GM12878 (cell line): ENCODE measurements at regions not wholly inside any gene's neighbourhood (a gene's known extent, or its start where the extent isn't known, plus 50 kb on each side); places are given as distances from the start of the nearest gene placed in this dataset.

ENCODE experiments used
- BACH1 ChIP-seq: fragments of 450-650 bp; IDR thresholded peaks from 2 replicates; pipeline ENCODE4 v1.6.1; 2017; ENCODE audit warnings: mild to moderate bottlenecking, borderline replicate concordance
- BMI1 ChIP-seq: fragments of 450-650 bp; IDR thresholded peaks from 2 replicates; pipeline ENCODE4 v1.6.1; 2016; ENCODE audit warnings: mild to moderate bottlenecking, moderate library complexity, borderline replicate concordance
- BRCA1 ChIP-seq: IDR thresholded peaks from 2 replicates; pipeline ENCODE4 v1.6.1; 2011; ENCODE audit warnings: low read depth, low read length, improper control_type of control experiment
- CHD1 ChIP-seq: IDR thresholded peaks from 2 replicates; pipeline ENCODE4 v1.6.1; 2012; ENCODE audit warnings: low read depth, low read length, improper control_type of control experiment
- EGR1 ChIP-seq, 2 experiments: IDR thresholded peaks; 1 replicate in 1 of 2; 2 replicates in 1 of 2; pipeline ENCODE4 v1.6.1; 2011 to 2012; ENCODE audit warnings: low read depth in 2 of 2, low read length in 2 of 2, borderline replicate concordance in 1 of 2, mild to moderate bottlenecking in 1 of 2, moderate library complexity in 1 of 2
- GATAD2B ChIP-seq: fragments of 450-650 bp; conservative IDR thresholded peaks from 2 replicates; pipeline ENCODE4 v1.6.1; 2017; ENCODE audit warnings: low read depth, mild to moderate bottlenecking, moderate library complexity
- IKZF2 ChIP-seq, 2 experiments: fragments of 450-650 bp; IDR thresholded peaks; 2 replicates each; pipeline ENCODE4 v1.6.1; 2017; ENCODE audit warnings: mild to moderate bottlenecking in 2 of 2, moderate library complexity in 2 of 2
- JUND ChIP-seq: IDR thresholded peaks from 2 replicates; pipeline ENCODE4 v1.6.1; 2012; ENCODE audit warnings: low read depth, mild to moderate bottlenecking, low read length, improper control_type of control experiment, moderate library complexity
- MEF2B ChIP-seq: fragments of 450-650 bp; IDR thresholded peaks from 2 replicates; pipeline ENCODE4 v1.6.1; 2018; ENCODE audit warnings: mild to moderate bottlenecking, moderate library complexity; ENCODE audit not compliant: partially characterized antibody, poor library complexity, severe bottlenecking
- MTA3 ChIP-seq: IDR thresholded peaks from 2 replicates; pipeline ENCODE4 v1.6.1; 2012; ENCODE audit warnings: low read length, inconsistent platforms, borderline replicate concordance
- NR2C1 ChIP-seq: fragments of 450-650 bp; IDR thresholded peaks from 2 replicates; pipeline ENCODE4 v1.6.1; 2017; ENCODE audit warnings: antibody characterized with exemption, mild to moderate bottlenecking, moderate library complexity
- NR2C2 ChIP-seq: IDR thresholded peaks from 2 replicates; pipeline ENCODE4 v1.6.1; 2011; ENCODE audit warnings: borderline replicate concordance, low read depth; ENCODE audit not compliant: control insufficient read depth, insufficient read length
- NRF1 ChIP-seq: conservative IDR thresholded peaks from 2 replicates; pipeline ENCODE4 v1.6.1; 2011; ENCODE audit warnings: mild to moderate bottlenecking, low read depth, low read length, improper control_type of control experiment
- PML ChIP-seq: IDR thresholded peaks from 2 replicates; pipeline ENCODE4 v1.6.1; 2012; ENCODE audit warnings: low read length, inconsistent platforms
- RAD21 ChIP-seq: IDR thresholded peaks from 2 replicates; pipeline ENCODE4 v1.6.1; 2011; ENCODE audit warnings: mild to moderate bottlenecking, low read depth, low read length, moderate library complexity; ENCODE audit not compliant: insufficient read depth
- RB1 ChIP-seq: fragments of 450-650 bp; formaldehyde crosslinking; IDR thresholded peaks from 2 replicates; pipeline ENCODE4 v1.6.1; 2017; ENCODE audit warnings: mild to moderate bottlenecking, borderline replicate concordance
- RFX5 ChIP-seq: IDR thresholded peaks from 2 replicates; pipeline ENCODE4 v1.6.1; 2011; ENCODE audit warnings: low read depth, low read length, improper control_type of control experiment
- TF ChIP-seq, protein P1 (sequence below), 3 experiments: IDR thresholded peaks in 2 of 3; conservative IDR thresholded peaks in 1 of 3; 2 replicates each; pipeline ENCODE4 v1.5.1; 2011; ENCODE audit warnings: low read depth in 3 of 3, low read length in 3 of 3, mild to moderate bottlenecking in 3 of 3, control low read depth in 2 of 3, moderate library complexity in 2 of 3, inconsistent platforms in 1 of 3, mixed read lengths in 1 of 3; ENCODE audit not compliant: control insufficient read depth in 2 of 3, insufficient read depth in 1 of 3; ENCODE audit errors: extremely low read depth in 1 of 3
- TF ChIP-seq, protein P2 (sequence below): fragments of 450-650 bp; IDR thresholded peaks from 2 replicates; pipeline ENCODE4 v1.6.1; 2017; ENCODE audit warnings: mild to moderate bottlenecking, moderate library complexity
- TF ChIP-seq, protein P3 (sequence below): IDR thresholded peaks from 2 replicates; pipeline ENCODE4 v1.6.1; 2011; ENCODE audit warnings: low read depth, low read length, improper control_type of control experiment, borderline replicate concordance
- TF ChIP-seq, protein P4 (sequence below): IDR thresholded peaks from 2 replicates; pipeline ENCODE4 v1.6.1; 2012; ENCODE audit warnings: mild to moderate bottlenecking, low read depth, low read length

DNA sequence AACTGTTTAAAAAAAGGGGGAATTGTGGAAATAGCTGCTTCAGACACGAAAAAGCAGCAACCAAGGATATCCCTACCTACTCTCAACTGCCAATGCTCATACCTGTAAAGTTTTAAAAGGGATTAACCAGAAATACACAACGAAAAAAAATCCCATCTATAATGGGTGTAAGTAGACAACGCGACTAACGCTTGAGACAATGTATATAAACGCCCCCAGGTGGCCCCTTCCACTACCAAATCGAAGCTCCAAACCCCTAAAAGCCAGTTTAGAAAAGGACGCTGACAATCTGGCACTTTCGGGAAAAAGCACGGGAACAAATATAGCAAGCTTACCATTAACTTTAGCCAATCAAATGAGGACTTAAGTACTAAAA is 94.5 kb upstream of the BTN3A2 start (continued):
- TF ChIP-seq, protein P1, sequence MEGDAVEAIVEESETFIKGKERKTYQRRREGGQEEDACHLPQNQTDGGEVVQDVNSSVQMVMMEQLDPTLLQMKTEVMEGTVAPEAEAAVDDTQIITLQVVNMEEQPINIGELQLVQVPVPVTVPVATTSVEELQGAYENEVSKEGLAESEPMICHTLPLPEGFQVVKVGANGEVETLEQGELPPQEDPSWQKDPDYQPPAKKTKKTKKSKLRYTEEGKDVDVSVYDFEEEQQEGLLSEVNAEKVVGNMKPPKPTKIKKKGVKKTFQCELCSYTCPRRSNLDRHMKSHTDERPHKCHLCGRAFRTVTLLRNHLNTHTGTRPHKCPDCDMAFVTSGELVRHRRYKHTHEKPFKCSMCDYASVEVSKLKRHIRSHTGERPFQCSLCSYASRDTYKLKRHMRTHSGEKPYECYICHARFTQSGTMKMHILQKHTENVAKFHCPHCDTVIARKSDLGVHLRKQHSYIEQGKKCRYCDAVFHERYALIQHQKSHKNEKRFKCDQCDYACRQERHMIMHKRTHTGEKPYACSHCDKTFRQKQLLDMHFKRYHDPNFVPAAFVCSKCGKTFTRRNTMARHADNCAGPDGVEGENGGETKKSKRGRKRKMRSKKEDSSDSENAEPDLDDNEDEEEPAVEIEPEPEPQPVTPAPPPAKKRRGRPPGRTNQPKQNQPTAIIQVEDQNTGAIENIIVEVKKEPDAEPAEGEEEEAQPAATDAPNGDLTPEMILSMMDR (IDR thresholded peaks at IDR 0.05 in 2 of 3, conservative IDR thresholded peaks at IDR 0.05 in 1 of 3; ENCODE audit: control insufficient read depth in 2 of 3, extremely low read depth in 1 of 3, insufficient read depth in 1 of 3, low read depth in 3 of 3, low read length in 3 of 3): peak in 2 of 3 experiments; percentile 18 to 36; a peak in 4 of 6 replicates
- TF ChIP-seq MTA3 (peak; percentile 99), RAD21 (peak; percentile 32; the same call in 1 of the 2 replicates), RFX5 (no peak), BRCA1 (no peak), NR2C1 (no peak), BMI1 (peak; percentile 77; the same call in 1 of the 2 replicates), JUND (no peak), NR2C2 (no peak), PML (no peak; the same call in 1 of the 2 replicates), MEF2B (no peak), RB1 (no peak; the same call in 1 of the 2 replicates), CHD1 (no peak), GATAD2B (no peak), NRF1 (no peak), EGR1 (IDR thresholded peaks at IDR 0.05; ENCODE audit: borderline replicate concordance in 1 of 2, low read depth in 2 of 2, low read length in 2 of 2) (peak in 1 of 2 experiments; percentile 31; a peak in 1 of 3 replicates), BACH1 (peak; percentile 63; the same call in 1 of the 2 replicates), IKZF2 (IDR thresholded peaks at IDR 0.05) (peak in 1 of 2 experiments; percentile 30; a peak in 1 of 4 replicates)
- TF ChIP-seq, protein P2, sequence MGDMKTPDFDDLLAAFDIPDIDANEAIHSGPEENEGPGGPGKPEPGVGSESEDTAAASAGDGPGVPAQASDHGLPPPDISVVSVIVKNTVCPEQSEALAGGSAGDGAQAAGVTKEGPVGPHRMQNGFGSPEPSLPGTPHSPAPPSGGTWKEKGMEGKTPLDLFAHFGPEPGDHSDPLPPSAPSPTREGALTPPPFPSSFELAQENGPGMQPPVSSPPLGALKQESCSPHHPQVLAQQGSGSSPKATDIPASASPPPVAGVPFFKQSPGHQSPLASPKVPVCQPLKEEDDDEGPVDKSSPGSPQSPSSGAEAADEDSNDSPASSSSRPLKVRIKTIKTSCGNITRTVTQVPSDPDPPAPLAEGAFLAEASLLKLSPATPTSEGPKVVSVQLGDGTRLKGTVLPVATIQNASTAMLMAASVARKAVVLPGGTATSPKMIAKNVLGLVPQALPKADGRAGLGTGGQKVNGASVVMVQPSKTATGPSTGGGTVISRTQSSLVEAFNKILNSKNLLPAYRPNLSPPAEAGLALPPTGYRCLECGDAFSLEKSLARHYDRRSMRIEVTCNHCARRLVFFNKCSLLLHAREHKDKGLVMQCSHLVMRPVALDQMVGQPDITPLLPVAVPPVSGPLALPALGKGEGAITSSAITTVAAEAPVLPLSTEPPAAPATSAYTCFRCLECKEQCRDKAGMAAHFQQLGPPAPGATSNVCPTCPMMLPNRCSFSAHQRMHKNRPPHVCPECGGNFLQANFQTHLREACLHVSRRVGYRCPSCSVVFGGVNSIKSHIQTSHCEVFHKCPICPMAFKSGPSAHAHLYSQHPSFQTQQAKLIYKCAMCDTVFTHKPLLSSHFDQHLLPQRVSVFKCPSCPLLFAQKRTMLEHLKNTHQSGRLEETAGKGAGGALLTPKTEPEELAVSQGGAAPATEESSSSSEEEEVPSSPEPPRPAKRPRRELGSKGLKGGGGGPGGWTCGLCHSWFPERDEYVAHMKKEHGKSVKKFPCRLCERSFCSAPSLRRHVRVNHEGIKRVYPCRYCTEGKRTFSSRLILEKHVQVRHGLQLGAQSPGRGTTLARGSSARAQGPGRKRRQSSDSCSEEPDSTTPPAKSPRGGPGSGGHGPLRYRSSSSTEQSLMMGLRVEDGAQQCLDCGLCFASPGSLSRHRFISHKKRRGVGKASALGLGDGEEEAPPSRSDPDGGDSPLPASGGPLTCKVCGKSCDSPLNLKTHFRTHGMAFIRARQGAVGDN: 0 out of 2 replicates have a peak, but pooled peaks have one; percentile 13
- TF ChIP-seq, protein P3, sequence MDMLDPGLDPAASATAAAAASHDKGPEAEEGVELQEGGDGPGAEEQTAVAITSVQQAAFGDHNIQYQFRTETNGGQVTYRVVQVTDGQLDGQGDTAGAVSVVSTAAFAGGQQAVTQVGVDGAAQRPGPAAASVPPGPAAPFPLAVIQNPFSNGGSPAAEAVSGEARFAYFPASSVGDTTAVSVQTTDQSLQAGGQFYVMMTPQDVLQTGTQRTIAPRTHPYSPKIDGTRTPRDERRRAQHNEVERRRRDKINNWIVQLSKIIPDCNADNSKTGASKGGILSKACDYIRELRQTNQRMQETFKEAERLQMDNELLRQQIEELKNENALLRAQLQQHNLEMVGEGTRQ: no peak
- TF ChIP-seq, protein P4, sequence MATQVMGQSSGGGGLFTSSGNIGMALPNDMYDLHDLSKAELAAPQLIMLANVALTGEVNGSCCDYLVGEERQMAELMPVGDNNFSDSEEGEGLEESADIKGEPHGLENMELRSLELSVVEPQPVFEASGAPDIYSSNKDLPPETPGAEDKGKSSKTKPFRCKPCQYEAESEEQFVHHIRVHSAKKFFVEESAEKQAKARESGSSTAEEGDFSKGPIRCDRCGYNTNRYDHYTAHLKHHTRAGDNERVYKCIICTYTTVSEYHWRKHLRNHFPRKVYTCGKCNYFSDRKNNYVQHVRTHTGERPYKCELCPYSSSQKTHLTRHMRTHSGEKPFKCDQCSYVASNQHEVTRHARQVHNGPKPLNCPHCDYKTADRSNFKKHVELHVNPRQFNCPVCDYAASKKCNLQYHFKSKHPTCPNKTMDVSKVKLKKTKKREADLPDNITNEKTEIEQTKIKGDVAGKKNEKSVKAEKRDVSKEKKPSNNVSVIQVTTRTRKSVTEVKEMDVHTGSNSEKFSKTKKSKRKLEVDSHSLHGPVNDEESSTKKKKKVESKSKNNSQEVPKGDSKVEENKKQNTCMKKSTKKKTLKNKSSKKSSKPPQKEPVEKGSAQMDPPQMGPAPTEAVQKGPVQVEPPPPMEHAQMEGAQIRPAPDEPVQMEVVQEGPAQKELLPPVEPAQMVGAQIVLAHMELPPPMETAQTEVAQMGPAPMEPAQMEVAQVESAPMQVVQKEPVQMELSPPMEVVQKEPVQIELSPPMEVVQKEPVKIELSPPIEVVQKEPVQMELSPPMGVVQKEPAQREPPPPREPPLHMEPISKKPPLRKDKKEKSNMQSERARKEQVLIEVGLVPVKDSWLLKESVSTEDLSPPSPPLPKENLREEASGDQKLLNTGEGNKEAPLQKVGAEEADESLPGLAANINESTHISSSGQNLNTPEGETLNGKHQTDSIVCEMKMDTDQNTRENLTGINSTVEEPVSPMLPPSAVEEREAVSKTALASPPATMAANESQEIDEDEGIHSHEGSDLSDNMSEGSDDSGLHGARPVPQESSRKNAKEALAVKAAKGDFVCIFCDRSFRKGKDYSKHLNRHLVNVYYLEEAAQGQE: no peak
